ENCODE measurements at regions not wholly inside any gene's neighbourhood (a gene's known extent, or its start where the extent isn't known, plus 50 kb on each side); places are given as distances from the start of the nearest gene placed in this dataset.
A peak's percentile ranks its signal among the peaks of the same experiment; 100 is the strongest.

- no peak overlapping the region for H3K4me2 ChIP-seq
- CTCF ChIA-PET: interaction anchor here (1.2 to 2.0 kb wide), 2 partner anchors 11 to 69 kb away, joined by 3 to 10 read pairs; no protein-coding TSS in a partner anchor
- 39% methylated on average over 6 of the region's 29 CpGs for WGBS (ENCODE audit: low lambda C conversion rate)
- TF ChIP-seq TEAD4 (IDR thresholded peaks at IDR 0.05; ENCODE audit: borderline replicate concordance, insufficient read depth): no peak
- TF ChIP-seq GATA2 (CRISPR knock-in tag; IDR thresholded peaks at IDR 0.05): no peak
- no peaks in the 10 kb centered on the region for H3K36me3 ChIP-seq (replicated peaks in 1 of 2; ENCODE audit: control insufficient read depth in 1 of 2, insufficient read depth in 2 of 2, low read length in 1 of 2)
- H3K9me3 ChIP-seq: no peaks in the 10 kb centered on the region
- H3K4me1 ChIP-seq (ENCODE audit: control insufficient read depth in 1 of 2, insufficient read depth in 2 of 2, low read depth in 1 of 2, low read length in 1 of 2): peaks cover 0 to 33% of the 10 kb centered on the region in 2 experiments; a peak in 2 of 4 replicates
- H3F3A ChIP-seq (replicated peaks; ENCODE audit: insufficient read depth): no peaks in the 10 kb centered on the region
- peaks cover 14% of the 10 kb centered on the region; the same call in 1 of the 2 replicates for H3K27me3 ChIP-seq (ENCODE audit: insufficient read depth)
- no peaks in the 10 kb centered on the region for H4K20me1 ChIP-seq (ENCODE audit: insufficient read depth)
- H3K9ac ChIP-seq: no peak overlapping the region
- peak overlapping the region in 1 of 2 experiments; percentile 34; a peak in 1 of 4 replicates for H3K27ac ChIP-seq (ENCODE audit: low read depth in 2 of 2, low read length in 1 of 2)
- H3K9me2 ChIP-seq: no peaks in the 10 kb centered on the region
- no peaks in the 10 kb centered on the region for H3K79me2 ChIP-seq (ENCODE audit: insufficient read depth)
- DNase-seq: no peak
- H2AFZ ChIP-seq (ENCODE audit: low read depth): no peak overlapping the region
- POLR2A ChIA-PET: interaction anchor here (1.5 kb wide), 1 partner anchor 13 kb away, joined by 3 read pairs; no protein-coding TSS in a partner anchor
- no peak overlapping the region for H3K4me3 ChIP-seq (ENCODE audit: low read depth in 2 of 2, low read length in 1 of 2)
Measured at GRCh38 chr3:194755671-194756459, 70.2 kb downstream of the FAM43A start.

- CTCF ChIA-PET: interaction anchor here (1.0 to 2.1 kb wide), 5 partner anchors 11 to 349 kb away, joined by 3 to 10 read pairs (median 3); no protein-coding TSS in a partner anchor
- no peak overlapping the region for H3K9ac ChIP-seq
- H3K4me3 ChIP-seq (ENCODE audit: low read depth in 2 of 2, low read length in 1 of 2): no peak overlapping the region
- no peak for DNase-seq
- H3K9me2 ChIP-seq: no peaks in the 10 kb centered on the region
- H2AFZ ChIP-seq (ENCODE audit: low read depth): no peak overlapping the region
- TF ChIP-seq MAX (IDR thresholded peaks at IDR 0.05; ENCODE audit: low read depth) (no peak), RFX5 (IDR thresholded peaks at IDR 0.05; ENCODE audit: low read length) (no peak), USF1 (IDR thresholded peaks at IDR 0.05; ENCODE audit: borderline replicate concordance, low read depth) (no peak), MXI1 (IDR thresholded peaks at IDR 0.05; ENCODE audit: low read depth, low read length) (no peak), IRF3 (IDR thresholded peaks at IDR 0.05; ENCODE audit: low read depth, low read length) (no peak), RXRA (IDR thresholded peaks at IDR 0.05; ENCODE audit: borderline replicate concordance, low read depth) (no peak), TAF1 (IDR thresholded peaks at IDR 0.05; ENCODE audit: borderline replicate concordance, low read depth, low read length) (no peak), MEF2A (IDR thresholded peaks at IDR 0.05; ENCODE audit: borderline replicate concordance, low read depth) (no peak), USF2 (IDR thresholded peaks at IDR 0.05; ENCODE audit: borderline replicate concordance, low read depth, low read length) (no peak), YY1 (IDR thresholded peaks at IDR 0.05; ENCODE audit: low read depth) (no peak), NFIC (IDR thresholded peaks at IDR 0.05; ENCODE audit: borderline replicate concordance) (no peak), SIN3A (IDR thresholded peaks at IDR 0.05; ENCODE audit: borderline replicate concordance, low read depth, low read length) (no peak), EP300 (IDR thresholded peaks at IDR 0.05; ENCODE audit: borderline replicate concordance in 1 of 2, low read depth in 1 of 2, low read length in 1 of 2) (no peak)
- no peaks in the 10 kb centered on the region for H3F3A ChIP-seq (replicated peaks; ENCODE audit: insufficient read depth)
- no peak overlapping the region for H3K4me2 ChIP-seq
- H3K79me2 ChIP-seq (ENCODE audit: insufficient read depth): no peaks in the 10 kb centered on the region
- peaks cover 10% of the 10 kb centered on the region; the same call in 1 of the 2 replicates for H3K27me3 ChIP-seq (ENCODE audit: insufficient read depth)
- POLR2A ChIA-PET: interaction anchor here (1.5 kb wide), 1 partner anchor 12 kb away, joined by 3 read pairs; no protein-coding TSS in a partner anchor
- H3K9me3 ChIP-seq: no peaks in the 10 kb centered on the region
- WGBS (ENCODE audit: low lambda C conversion rate): 42% methylated on average over 3 of the region's 4 CpGs
- H3K36me3 ChIP-seq (replicated peaks in 1 of 2; ENCODE audit: control insufficient read depth in 1 of 2, insufficient read depth in 2 of 2, low read length in 1 of 2): no peaks in the 10 kb centered on the region
- H4K20me1 ChIP-seq (ENCODE audit: insufficient read depth): no peaks in the 10 kb centered on the region
- peaks cover 0 to 34% of the 10 kb centered on the region in 2 experiments; a peak in 2 of 4 replicates for H3K4me1 ChIP-seq (ENCODE audit: control insufficient read depth in 1 of 2, insufficient read depth in 2 of 2, low read depth in 1 of 2, low read length in 1 of 2)
- H3K27ac ChIP-seq (ENCODE audit: low read depth in 2 of 2, low read length in 1 of 2): peak overlapping the region in 1 of 2 experiments; percentile 68; a peak in 1 of 4 replicates
Measured at GRCh38 chr3:194756460-194756779, 70.7 kb downstream of the FAM43A start.
